BJ (cell line): ENCODE measurements at regions not wholly inside any gene's neighbourhood (a gene's known extent, or its start where the extent isn't known, plus 50 kb on each side); places are given as distances from the start of the nearest gene placed in this dataset.
A peak's percentile ranks its signal among the peaks of the same experiment; 100 is the strongest.

Source experiments
- CTCF ChIA-PET: fragments of 350-600 bp; formaldehyde crosslinking; extraction: SDS; loops from one replicate; lab custom pipeline; 2021; ENCODE audit warnings: antibody characterized with exemption, inconsistent platforms; lab: Yijun Ruan, JAX
- POLR2A ChIA-PET: fragments of 300-600 bp; sonication (Branson Sonifier 250); formaldehyde crosslinking; extraction: SDS; loops from one replicate; lab custom pipeline; 2021; ENCODE audit warnings: antibody characterized with exemption; lab: Charles Lee
- DNase-seq: peaks from one replicate; pipeline ENCODE4 v3.0.0-alpha.2; 2011; ENCODE audit warnings: low read depth
- H3K27me3 ChIP-seq: 2 replicates; pipeline ENCODE4 v1.6.0; 2011; ENCODE audit warnings: low read length; ENCODE audit not compliant: control insufficient read depth, insufficient read depth
- H3K36me3 ChIP-seq: 2 replicates; pipeline ENCODE4 v1.5.1; 2011; ENCODE audit warnings: low read length; ENCODE audit not compliant: control insufficient read depth, insufficient read depth
- H3K4me3 ChIP-seq: 2 replicates; pipeline ENCODE4 v1.5.1; 2011; ENCODE audit warnings: low read depth, mild to moderate bottlenecking, control low read depth, low read length
- CTCF ChIP-seq: IDR thresholded peaks from 2 replicates; pipeline ENCODE4 v1.5.1; 2011; ENCODE audit warnings: low read depth, mild to moderate bottlenecking, control low read depth, inconsistent platforms, low read length, moderate library complexity; ENCODE audit not compliant: insufficient read depth

- Histone ChIP-seq H3K36me3 (no peaks in the 10 kb centered on the region), H3K4me3 (no peak overlapping the region), H3K27me3 (no peaks in the 10 kb centered on the region)
- POLR2A ChIA-PET, result no interaction called here
- DNase-seq, result no peak
- CTCF ChIA-PET, result no interaction called here
- TF ChIP-seq CTCF, result no peak
Measured at GRCh38 chr11:7858006-7858405, 61.3 kb upstream of the OR5P2 start.

GRCh38 chr11:7851391-7851790 lies 54.6 kb upstream of the OR5P2 start:
- DNase-seq, result no peak
- Histone ChIP-seq H3K36me3 (no peaks in the 10 kb centered on the region), H3K4me3 (no peak overlapping the region), H3K27me3 (no peaks in the 10 kb centered on the region)
- ChIA-PET CTCF (no interaction called here), POLR2A (no interaction called here)
- 0 out of 2 replicates have a peak, but pooled peaks have one; percentile 8 for TF ChIP-seq CTCF

- no peak for DNase-seq
- no peak overlapping the region for H3K4me3 ChIP-seq
- TF ChIP-seq CTCF, result no peak
- POLR2A ChIA-PET, result no interaction called here
- H3K27me3 ChIP-seq, result no peaks in the 10 kb centered on the region
- no peaks in the 10 kb centered on the region for H3K36me3 ChIP-seq
- CTCF ChIA-PET, result no interaction called here
Measured at GRCh38 chr11:7849018-7849417, 52.3 kb upstream of the OR5P2 start.
